ENCODE measurements at regions not wholly inside any gene's neighbourhood (a gene's known extent, or its start where the extent isn't known, plus 50 kb on each side); places are given as distances from the start of the nearest gene placed in this dataset.

- H3K27ac Mint-ChIP-seq, result peak overlapping the region in 1 of 3 donors; percentile 59
- peaks cover 29% of the 10 kb centered on the region for H3K27me3 Mint-ChIP-seq
- peaks cover 0 to 2% (median 0%) of the 10 kb centered on the region in 3 donors for H3K9me3 Mint-ChIP-seq
- H3K4me1 Mint-ChIP-seq, result peaks cover 16 to 36% (median 26%) of the 10 kb centered on the region in 3 donors
- H3K36me3 Mint-ChIP-seq, result no peaks in the 10 kb centered on the region
- peak overlapping the region in 1 of 4 donors; percentile 23 for H3K4me3 Mint-ChIP-seq
These were observed 1317.2 kb downstream of the TBC1D22A start for GRCh38 chr22:48079505-48080290.

- H3K9me3 Mint-ChIP-seq, result peaks cover 0 to 2% (median 0%) of the 10 kb centered on the region in 3 donors
- H3K4me1 Mint-ChIP-seq, result peaks cover 10 to 27% (median 17%) of the 10 kb centered on the region in 3 donors
- peaks cover 26% of the 10 kb centered on the region for H3K27me3 Mint-ChIP-seq
- H3K27ac Mint-ChIP-seq, result peak overlapping the region in 1 of 3 donors; percentile 47
- H3K36me3 Mint-ChIP-seq, result no peaks in the 10 kb centered on the region
- peak overlapping the region in 1 of 4 donors; percentile 38 for H3K4me3 Mint-ChIP-seq
These were observed 1316.4 kb downstream of the TBC1D22A start for GRCh38 chr22:48078825-48079224.

- no peaks in the 10 kb centered on the region for H3K36me3 Mint-ChIP-seq
- H3K27me3 Mint-ChIP-seq, result peaks cover 26% of the 10 kb centered on the region
- H3K4me3 Mint-ChIP-seq, result no peak overlapping the region
- H3K9me3 Mint-ChIP-seq, result peaks cover 0 to 3% (median 2%) of the 10 kb centered on the region in 3 donors
- H3K4me1 Mint-ChIP-seq, result peaks cover 10 to 18% (median 14%) of the 10 kb centered on the region in 3 donors
- H3K27ac Mint-ChIP-seq, result peak overlapping the region in 1 of 3 donors; percentile 54
These were observed 1315.2 kb downstream of the TBC1D22A start for GRCh38 chr22:48077699-48078098.

GRCh38 chr22:48076008-48076407 lies 1313.6 kb downstream of the TBC1D22A start:
- H3K4me3 Mint-ChIP-seq, result no peak overlapping the region
- H3K36me3 Mint-ChIP-seq, result no peaks in the 10 kb centered on the region
- H3K4me1 Mint-ChIP-seq, result peaks cover 10 to 25% (median 15%) of the 10 kb centered on the region in 3 donors
- H3K27me3 Mint-ChIP-seq, result peaks cover 28% of the 10 kb centered on the region
- H3K27ac Mint-ChIP-seq, result peak overlapping the region in 1 of 3 donors; percentile 79
- H3K9me3 Mint-ChIP-seq, result peaks cover 0 to 3% (median 2%) of the 10 kb centered on the region in 3 donors

GRCh38 chr22:48075604-48076003 lies 1313.2 kb downstream of the TBC1D22A start:
- Mint-ChIP-seq H3K4me1 (peaks cover 10 to 23% (median 15%) of the 10 kb centered on the region in 3 donors), H3K27me3 (peaks cover 29% of the 10 kb centered on the region), H3K27ac (peak overlapping the region in 1 of 3 donors; percentile 79), H3K9me3 (peaks cover 0 to 3% (median 2%) of the 10 kb centered on the region in 3 donors), H3K4me3 (no peak overlapping the region), H3K36me3 (no peaks in the 10 kb centered on the region)

GRCh38 chr22:48072777-48073176 lies 1310.3 kb downstream of the TBC1D22A start:
- Mint-ChIP-seq H3K4me3 (no peak overlapping the region), H3K36me3 (peaks cover 2% of the 10 kb centered on the region), H3K27ac (no peak overlapping the region), H3K4me1 (peaks cover 0 to 19% (median 9%) of the 10 kb centered on the region in 3 donors), H3K27me3 (peaks cover 27% of the 10 kb centered on the region), H3K9me3 (peaks cover 2 to 3% (median 3%) of the 10 kb centered on the region in 3 donors)

- Mint-ChIP-seq H3K27ac (no peak overlapping the region), H3K9me3 (peaks cover 2 to 3% (median 3%) of the 10 kb centered on the region in 3 donors), H3K36me3 (peaks cover 2% of the 10 kb centered on the region), H3K27me3 (peaks cover 26% of the 10 kb centered on the region), H3K4me3 (no peak overlapping the region), H3K4me1 (peaks cover 0 to 16% (median 9%) of the 10 kb centered on the region in 3 donors)
These were observed 1309.4 kb downstream of the TBC1D22A start for GRCh38 chr22:48071828-48072227.

- peaks cover 23% of the 10 kb centered on the region for H3K27me3 Mint-ChIP-seq
- H3K4me1 Mint-ChIP-seq, result peaks cover 0 to 16% (median 7%) of the 10 kb centered on the region in 3 donors
- H3K27ac Mint-ChIP-seq, result no peak overlapping the region
- H3K36me3 Mint-ChIP-seq, result peaks cover 2% of the 10 kb centered on the region
- peaks cover 2 to 3% (median 3%) of the 10 kb centered on the region in 3 donors for H3K9me3 Mint-ChIP-seq
- peak overlapping the region in 1 of 4 donors; percentile 6 for H3K4me3 Mint-ChIP-seq
These were observed 1308.9 kb downstream of the TBC1D22A start for GRCh38 chr22:48071305-48071704.

GRCh38 chr22:48070760-48071159 lies 1308.3 kb downstream of the TBC1D22A start:
- H3K4me3 Mint-ChIP-seq, result no peak overlapping the region
- peaks cover 2% of the 10 kb centered on the region for H3K36me3 Mint-ChIP-seq
- peaks cover 0 to 16% (median 5%) of the 10 kb centered on the region in 3 donors for H3K4me1 Mint-ChIP-seq
- peaks cover 20% of the 10 kb centered on the region for H3K27me3 Mint-ChIP-seq
- no peak overlapping the region for H3K27ac Mint-ChIP-seq
- H3K9me3 Mint-ChIP-seq, result peaks cover 2 to 3% (median 3%) of the 10 kb centered on the region in 3 donors

- Mint-ChIP-seq H3K27me3 (peaks cover 17% of the 10 kb centered on the region), H3K27ac (no peak overlapping the region), H3K9me3 (peaks cover under 1 to 3% (median 3%) of the 10 kb centered on the region in 3 donors), H3K36me3 (peaks cover 2% of the 10 kb centered on the region), H3K4me3 (no peak overlapping the region), H3K4me1 (peaks cover 0 to 16% (median 5%) of the 10 kb centered on the region in 3 donors)
These were observed 1307.6 kb downstream of the TBC1D22A start for GRCh38 chr22:48070083-48070482.

GRCh38 chr22:48069256-48069655 lies 1306.8 kb downstream of the TBC1D22A start:
- Mint-ChIP-seq H3K27ac (peak overlapping the region in 1 of 3 donors; percentile 39), H3K9me3 (peaks cover 0 to 3% (median 3%) of the 10 kb centered on the region in 3 donors), H3K36me3 (peaks cover 2% of the 10 kb centered on the region), H3K4me3 (no peak overlapping the region), H3K4me1 (peaks cover 1 to 16% (median 5%) of the 10 kb centered on the region in 3 donors), H3K27me3 (peaks cover 13% of the 10 kb centered on the region)

GRCh38 chr22:48068323-48068885 lies 1306.0 kb downstream of the TBC1D22A start:
- no peak overlapping the region for H3K27ac Mint-ChIP-seq
- peaks cover 1 to 16% (median 5%) of the 10 kb centered on the region in 3 donors for H3K4me1 Mint-ChIP-seq
- H3K36me3 Mint-ChIP-seq, result peaks cover 2% of the 10 kb centered on the region
- H3K27me3 Mint-ChIP-seq, result peaks cover 16% of the 10 kb centered on the region
- H3K9me3 Mint-ChIP-seq, result peaks cover 0 to 3% (median under 1%) of the 10 kb centered on the region in 3 donors
- peak overlapping the region in 1 of 4 donors; percentile 9 for H3K4me3 Mint-ChIP-seq

GRCh38 chr22:48065892-48066291 lies 1303.4 kb downstream of the TBC1D22A start:
- Mint-ChIP-seq H3K4me3 (no peak overlapping the region), H3K4me1 (peaks cover 0 to 8% (median 1%) of the 10 kb centered on the region in 3 donors), H3K9me3 (peaks cover 0 to 3% (median 0%) of the 10 kb centered on the region in 3 donors), H3K36me3 (peaks cover 2% of the 10 kb centered on the region), H3K27me3 (peaks cover 13% of the 10 kb centered on the region), H3K27ac (no peak overlapping the region)

GRCh38 chr22:48061726-48062125 lies 1299.3 kb downstream of the TBC1D22A start:
- no peak overlapping the region for H3K4me3 Mint-ChIP-seq
- H3K27me3 Mint-ChIP-seq, result peaks cover 5% of the 10 kb centered on the region
- no peak overlapping the region for H3K27ac Mint-ChIP-seq
- no peaks in the 10 kb centered on the region for H3K36me3 Mint-ChIP-seq
- peaks cover 0 to 4% (median 0%) of the 10 kb centered on the region in 3 donors for H3K4me1 Mint-ChIP-seq
- peaks cover 0 to 4% (median 2%) of the 10 kb centered on the region in 3 donors for H3K9me3 Mint-ChIP-seq

GRCh38 chr22:48060266-48060665 lies 1297.8 kb downstream of the TBC1D22A start:
- Mint-ChIP-seq H3K4me1 (peaks cover 0 to 4% (median 0%) of the 10 kb centered on the region in 3 donors), H3K9me3 (peaks cover 0 to 4% (median 2%) of the 10 kb centered on the region in 3 donors), H3K27me3 (peaks cover 5% of the 10 kb centered on the region), H3K4me3 (no peak overlapping the region), H3K27ac (no peak overlapping the region), H3K36me3 (no peaks in the 10 kb centered on the region)
